ENCODE measurements at regions not wholly inside any gene's neighbourhood (a gene's known extent, or its start where the extent isn't known, plus 50 kb on each side); places are given as distances from the start of the nearest gene placed in this dataset.

DNA sequence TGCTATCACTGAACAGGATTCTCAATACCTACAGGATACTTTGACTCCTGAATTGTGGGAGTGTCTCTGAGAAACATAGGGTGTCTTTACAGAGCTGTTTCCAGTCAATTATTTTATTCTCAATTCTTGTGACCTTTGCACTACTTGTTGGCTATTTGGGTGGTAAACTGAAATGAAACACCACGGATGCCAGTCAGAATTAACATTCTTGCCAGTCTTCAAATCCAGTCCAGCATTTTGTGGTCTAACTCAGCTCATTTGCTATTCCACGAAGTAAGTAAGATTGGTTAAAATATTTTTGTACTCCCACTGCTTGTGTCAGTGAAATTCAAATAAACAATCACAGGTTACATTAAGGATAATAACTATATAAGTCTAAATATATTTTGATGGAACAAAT lies 197.9 kb downstream of the ANKRD50 start:
- Mint-ChIP-seq H3K27ac (no peak overlapping the region), H3K4me3 (no peak overlapping the region), H3K27me3 (ENCODE audit: low read depth) (no peaks in the 10 kb centered on the region), H3K36me3 (ENCODE audit: low read depth) (no peaks in the 10 kb centered on the region), H3K9me3 (peaks cover 3% of the 10 kb centered on the region), H3K4me1 (peaks cover 10% of the 10 kb centered on the region)
- TF ChIP-seq, protein P1, sequence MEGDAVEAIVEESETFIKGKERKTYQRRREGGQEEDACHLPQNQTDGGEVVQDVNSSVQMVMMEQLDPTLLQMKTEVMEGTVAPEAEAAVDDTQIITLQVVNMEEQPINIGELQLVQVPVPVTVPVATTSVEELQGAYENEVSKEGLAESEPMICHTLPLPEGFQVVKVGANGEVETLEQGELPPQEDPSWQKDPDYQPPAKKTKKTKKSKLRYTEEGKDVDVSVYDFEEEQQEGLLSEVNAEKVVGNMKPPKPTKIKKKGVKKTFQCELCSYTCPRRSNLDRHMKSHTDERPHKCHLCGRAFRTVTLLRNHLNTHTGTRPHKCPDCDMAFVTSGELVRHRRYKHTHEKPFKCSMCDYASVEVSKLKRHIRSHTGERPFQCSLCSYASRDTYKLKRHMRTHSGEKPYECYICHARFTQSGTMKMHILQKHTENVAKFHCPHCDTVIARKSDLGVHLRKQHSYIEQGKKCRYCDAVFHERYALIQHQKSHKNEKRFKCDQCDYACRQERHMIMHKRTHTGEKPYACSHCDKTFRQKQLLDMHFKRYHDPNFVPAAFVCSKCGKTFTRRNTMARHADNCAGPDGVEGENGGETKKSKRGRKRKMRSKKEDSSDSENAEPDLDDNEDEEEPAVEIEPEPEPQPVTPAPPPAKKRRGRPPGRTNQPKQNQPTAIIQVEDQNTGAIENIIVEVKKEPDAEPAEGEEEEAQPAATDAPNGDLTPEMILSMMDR (IDR thresholded peaks at IDR 0.05; ENCODE audit: unreplicated experiment in 3 of 3): no peak

DNA sequence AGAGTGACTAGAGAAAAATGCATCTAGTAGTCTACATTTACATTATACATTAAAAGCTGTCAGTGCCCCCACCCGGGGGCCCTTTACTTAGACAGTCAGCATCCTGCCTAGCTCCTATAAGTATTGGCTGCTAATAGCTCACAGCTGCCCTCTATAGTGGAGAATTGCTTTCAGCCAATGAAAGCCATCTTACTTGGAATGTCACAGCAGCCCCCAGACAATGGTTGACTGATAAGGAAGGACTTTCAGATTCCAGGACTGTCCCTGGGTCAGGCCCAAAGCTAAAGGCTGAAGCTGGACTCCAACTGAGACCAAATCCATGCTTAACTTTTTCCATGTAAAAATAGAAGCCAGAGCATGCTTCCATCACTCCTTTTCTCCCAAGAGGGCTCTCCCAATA lies 196.9 kb downstream of the ANKRD50 start:
- Mint-ChIP-seq H3K36me3 (ENCODE audit: low read depth) (no peaks in the 10 kb centered on the region), H3K4me3 (no peak overlapping the region), H3K27ac (no peak overlapping the region), H3K27me3 (ENCODE audit: low read depth) (no peaks in the 10 kb centered on the region), H3K4me1 (peaks cover 11% of the 10 kb centered on the region), H3K9me3 (peaks cover 3% of the 10 kb centered on the region)
- TF ChIP-seq, protein P1 (IDR thresholded peaks at IDR 0.05; ENCODE audit: unreplicated experiment in 3 of 3): no peak

DNA sequence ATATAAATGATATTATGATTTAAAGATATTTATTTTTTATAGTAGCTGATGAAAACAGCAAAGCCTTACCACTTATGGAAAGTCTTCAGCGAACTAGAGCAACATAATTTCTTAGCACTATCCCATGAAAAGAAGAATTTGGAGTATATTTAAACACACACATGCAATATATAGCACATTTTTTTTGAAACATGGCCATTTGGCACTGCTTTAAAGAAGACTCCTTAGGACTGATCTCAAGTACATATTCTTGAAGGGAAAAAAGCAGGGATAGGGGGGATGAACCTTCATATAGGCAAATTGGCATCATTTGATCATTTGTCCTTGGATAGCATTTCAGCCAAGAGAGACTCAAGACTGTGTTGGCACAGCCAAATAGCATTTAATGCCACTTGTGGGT lies 193.3 kb downstream of the ANKRD50 start:
- Mint-ChIP-seq H3K27ac (no peak overlapping the region), H3K36me3 (ENCODE audit: low read depth) (no peaks in the 10 kb centered on the region), H3K9me3 (no peaks in the 10 kb centered on the region), H3K27me3 (ENCODE audit: low read depth) (no peaks in the 10 kb centered on the region), H3K4me3 (no peak overlapping the region), H3K4me1 (peaks cover 11% of the 10 kb centered on the region)
- TF ChIP-seq, protein P1 (IDR thresholded peaks at IDR 0.05; ENCODE audit: unreplicated experiment in 3 of 3): no peak

DNA sequence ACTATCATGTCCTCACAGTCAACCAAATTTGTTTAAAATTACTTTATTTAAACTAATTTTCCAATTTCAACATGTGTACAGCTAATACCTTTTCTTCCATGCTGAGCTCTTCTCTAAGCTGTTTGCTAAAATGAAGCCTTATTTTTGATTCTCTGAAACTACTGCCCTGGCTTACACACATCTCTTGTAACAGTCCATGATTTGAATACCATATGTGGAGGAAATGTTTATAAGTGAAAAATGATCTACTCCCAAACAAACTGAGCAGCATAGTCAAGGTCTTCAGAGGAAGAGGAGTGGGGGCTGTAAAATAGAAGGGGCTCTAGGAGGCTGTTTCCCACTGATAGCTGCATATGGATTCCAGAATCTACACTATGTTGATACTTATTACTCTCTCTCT lies 188.7 kb downstream of the ANKRD50 start:
- H3K27me3 Mint-ChIP-seq (ENCODE audit: low read depth): no peaks in the 10 kb centered on the region
- no peak overlapping the region for H3K4me3 Mint-ChIP-seq
- H3K36me3 Mint-ChIP-seq (ENCODE audit: low read depth): no peaks in the 10 kb centered on the region
- no peaks in the 10 kb centered on the region for H3K9me3 Mint-ChIP-seq
- TF ChIP-seq, protein P1 (IDR thresholded peaks at IDR 0.05; ENCODE audit: unreplicated experiment in 3 of 3): no peak
- peaks cover 17% of the 10 kb centered on the region for H3K4me1 Mint-ChIP-seq
- H3K27ac Mint-ChIP-seq: peak overlapping the region in 1 of 3 experiments; percentile 5

DNA sequence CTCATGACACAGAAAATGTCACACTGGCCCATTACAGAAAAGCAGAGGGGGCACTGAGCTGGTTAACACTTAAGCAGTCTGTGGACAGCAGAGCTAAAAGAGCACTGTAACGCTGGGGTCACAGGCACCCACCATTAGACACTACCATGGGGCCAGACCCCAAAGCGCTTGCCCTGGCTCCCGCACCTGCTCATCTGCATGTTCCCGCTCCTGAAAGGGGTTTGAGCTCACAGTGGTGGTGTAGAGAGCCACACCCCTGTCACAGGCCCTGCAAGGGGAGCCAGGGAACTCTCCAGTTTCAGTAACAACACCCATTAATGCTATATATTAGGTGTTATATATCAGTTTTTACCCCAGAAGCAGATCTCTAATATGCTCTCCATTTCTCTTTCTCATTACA lies 187.0 kb downstream of the ANKRD50 start:
- no peaks in the 10 kb centered on the region for H3K27me3 Mint-ChIP-seq (ENCODE audit: low read depth)
- H3K36me3 Mint-ChIP-seq (ENCODE audit: low read depth): no peaks in the 10 kb centered on the region
- peak overlapping the region; percentile 81 to 89 (median 82) for H3K27ac Mint-ChIP-seq
- TF ChIP-seq, protein P1 (IDR thresholded peaks at IDR 0.05; ENCODE audit: unreplicated experiment in 3 of 3): no peak
- H3K4me3 Mint-ChIP-seq: no peak overlapping the region
- H3K4me1 Mint-ChIP-seq: peaks cover 11% of the 10 kb centered on the region
- no peaks in the 10 kb centered on the region for H3K9me3 Mint-ChIP-seq

DNA sequence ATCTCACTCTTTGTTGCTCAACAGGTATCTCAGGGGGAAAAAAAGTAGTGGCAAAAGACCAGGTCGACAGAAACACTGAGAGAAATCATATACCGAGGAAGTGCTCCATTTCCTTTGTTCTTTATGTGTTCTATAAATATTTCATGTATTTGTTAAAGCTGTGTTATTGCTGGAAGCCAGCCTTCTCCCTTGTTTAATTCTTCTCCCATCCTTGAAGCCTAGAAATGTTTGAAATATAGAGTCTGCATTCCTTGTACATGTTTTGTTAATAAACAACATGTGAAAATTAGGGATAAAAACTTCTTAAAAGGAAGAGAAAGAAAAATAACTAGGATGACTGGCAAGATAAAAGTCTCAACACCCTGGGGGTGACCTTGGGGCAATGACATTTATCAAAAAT lies 186.2 kb downstream of the ANKRD50 start:
- Mint-ChIP-seq H3K9me3 (no peaks in the 10 kb centered on the region), H3K27me3 (ENCODE audit: low read depth) (no peaks in the 10 kb centered on the region), H3K4me1 (peaks cover 11% of the 10 kb centered on the region), H3K36me3 (ENCODE audit: low read depth) (no peaks in the 10 kb centered on the region), H3K4me3 (no peak overlapping the region), H3K27ac (peak overlapping the region; percentile 81 to 89 (median 82))
- TF ChIP-seq, protein P1 (IDR thresholded peaks at IDR 0.05; ENCODE audit: unreplicated experiment in 3 of 3): no peak
